8988T (cell line): ENCODE measurements at regions not wholly inside any gene's neighbourhood (a gene's known extent, or its start where the extent isn't known, plus 50 kb on each side); places are given as distances from the start of the nearest gene placed in this dataset.
"Not testable (repeated sequence)": the region's sequence is repeated elsewhere in the genome, so short reads cannot be mapped to it uniquely, and the experiment has no call there.

ENCODE experiments used
- DNase-seq: peaks from one replicate; pipeline ENCODE4 v3.0.0; 2011

GRCh38 chr7:135872861-135873260 is 104.3 kb downstream of the MTPN start:
- not testable (repeated sequence) for DNase-seq

GRCh38 chr7:135862586-135863340 is 114.2 kb upstream of the FAM180A start:
- DNase-seq = no peak

- no peak for DNase-seq
These were observed 110.9 kb upstream of the FAM180A start for GRCh38 chr7:135859538-135859937.

- no peak for DNase-seq
These were observed 110.2 kb upstream of the FAM180A start for GRCh38 chr7:135858851-135859250.

GRCh38 chr7:135858379-135858778 is 109.8 kb upstream of the FAM180A start:
- no peak for DNase-seq

GRCh38 chr7:135857519-135858274 is 109.1 kb upstream of the FAM180A start:
- no peak for DNase-seq

GRCh38 chr7:135856356-135857144 is 107.9 kb upstream of the FAM180A start:
- DNase-seq = no peak

- no peak for DNase-seq
These were observed 107.2 kb upstream of the FAM180A start for GRCh38 chr7:135855846-135856245.

GRCh38 chr7:135853499-135853898 is 104.9 kb upstream of the FAM180A start:
- DNase-seq = no peak

GRCh38 chr7:135853008-135853407 is 104.4 kb upstream of the FAM180A start:
- DNase-seq = no peak

- DNase-seq = no peak
These were observed 98.6 kb upstream of the FAM180A start for GRCh38 chr7:135847242-135847641.

GRCh38 chr7:135846339-135846738 is 97.7 kb upstream of the FAM180A start:
- DNase-seq = no peak

GRCh38 chr7:135845415-135846075 is 96.9 kb upstream of the FAM180A start:
- DNase-seq = no peak

GRCh38 chr7:135844903-135845302 is 96.3 kb upstream of the FAM180A start:
- DNase-seq = no peak

GRCh38 chr7:135843214-135843613 is 94.6 kb upstream of the FAM180A start:
- no peak for DNase-seq

GRCh38 chr7:135842446-135843179 is 94.0 kb upstream of the FAM180A start:
- no peak for DNase-seq

GRCh38 chr7:135840591-135840990 is 92.0 kb upstream of the FAM180A start:
- DNase-seq = no peak

GRCh38 chr7:135837675-135838074 is 89.1 kb upstream of the FAM180A start:
- DNase-seq = no peak

GRCh38 chr7:135834266-135834665 is 85.7 kb upstream of the FAM180A start:
- no peak for DNase-seq

GRCh38 chr7:135833642-135834041 is 85.0 kb upstream of the FAM180A start:
- no peak for DNase-seq

GRCh38 chr7:135831455-135832195 is 83.0 kb upstream of the FAM180A start:
- no peak for DNase-seq

- no peak for DNase-seq
These were observed 80.0 kb upstream of the FAM180A start for GRCh38 chr7:135828604-135829003.
